ENCODE measurements at regions not wholly inside any gene's neighbourhood (a gene's known extent, or its start where the extent isn't known, plus 50 kb on each side); places are given as distances from the start of the nearest gene placed in this dataset.

- TF ChIP-seq FOSL1 (CRISPR knock-in tag; IDR thresholded peaks at IDR 0.05; ENCODE audit: borderline replicate concordance) (no peak), CTCF (CRISPR knock-in tag; IDR thresholded peaks at IDR 0.05) (no peak), ZC3H13 (CRISPR knock-in tag; IDR thresholded peaks at IDR 0.05) (no peak), ATF1 (CRISPR knock-in tag; IDR thresholded peaks at IDR 0.05) (no peak), MBNL3 (CRISPR knock-in tag; conservative IDR thresholded peaks at IDR 0.05) (no peak), DBP (CRISPR knock-in tag; IDR thresholded peaks at IDR 0.05; ENCODE audit: not compliant biosample characterization) (no peak), GABPB1 (CRISPR knock-in tag; IDR thresholded peaks at IDR 0.05) (no peak), KDM5B (CRISPR knock-in tag; IDR thresholded peaks at IDR 0.05; ENCODE audit: borderline replicate concordance) (no peak)
- TF ChIP-seq, protein P1, sequence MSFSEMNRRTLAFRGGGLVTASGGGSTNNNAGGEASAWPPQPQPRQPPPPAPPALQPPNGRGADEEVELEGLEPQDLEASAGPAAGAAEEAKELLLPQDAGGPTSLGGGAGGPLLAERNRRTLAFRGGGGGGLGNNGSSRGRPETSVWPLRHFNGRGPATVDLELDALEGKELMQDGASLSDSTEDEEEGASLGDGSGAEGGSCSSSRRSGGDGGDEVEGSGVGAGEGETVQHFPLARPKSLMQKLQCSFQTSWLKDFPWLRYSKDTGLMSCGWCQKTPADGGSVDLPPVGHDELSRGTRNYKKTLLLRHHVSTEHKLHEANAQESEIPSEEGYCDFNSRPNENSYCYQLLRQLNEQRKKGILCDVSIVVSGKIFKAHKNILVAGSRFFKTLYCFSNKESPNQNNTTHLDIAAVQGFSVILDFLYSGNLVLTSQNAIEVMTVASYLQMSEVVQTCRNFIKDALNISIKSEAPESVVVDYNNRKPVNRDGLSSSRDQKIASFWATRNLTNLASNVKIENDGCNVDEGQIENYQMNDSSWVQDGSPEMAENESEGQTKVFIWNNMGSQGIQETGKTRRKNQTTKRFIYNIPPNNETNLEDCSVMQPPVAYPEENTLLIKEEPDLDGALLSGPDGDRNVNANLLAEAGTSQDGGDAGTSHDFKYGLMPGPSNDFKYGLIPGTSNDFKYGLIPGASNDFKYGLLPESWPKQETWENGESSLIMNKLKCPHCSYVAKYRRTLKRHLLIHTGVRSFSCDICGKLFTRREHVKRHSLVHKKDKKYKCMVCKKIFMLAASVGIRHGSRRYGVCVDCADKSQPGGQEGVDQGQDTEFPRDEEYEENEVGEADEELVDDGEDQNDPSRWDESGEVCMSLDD (CRISPR knock-in tag; IDR thresholded peaks at IDR 0.05; ENCODE audit: borderline replicate concordance), result no peak
- TF ChIP-seq, protein P2, sequence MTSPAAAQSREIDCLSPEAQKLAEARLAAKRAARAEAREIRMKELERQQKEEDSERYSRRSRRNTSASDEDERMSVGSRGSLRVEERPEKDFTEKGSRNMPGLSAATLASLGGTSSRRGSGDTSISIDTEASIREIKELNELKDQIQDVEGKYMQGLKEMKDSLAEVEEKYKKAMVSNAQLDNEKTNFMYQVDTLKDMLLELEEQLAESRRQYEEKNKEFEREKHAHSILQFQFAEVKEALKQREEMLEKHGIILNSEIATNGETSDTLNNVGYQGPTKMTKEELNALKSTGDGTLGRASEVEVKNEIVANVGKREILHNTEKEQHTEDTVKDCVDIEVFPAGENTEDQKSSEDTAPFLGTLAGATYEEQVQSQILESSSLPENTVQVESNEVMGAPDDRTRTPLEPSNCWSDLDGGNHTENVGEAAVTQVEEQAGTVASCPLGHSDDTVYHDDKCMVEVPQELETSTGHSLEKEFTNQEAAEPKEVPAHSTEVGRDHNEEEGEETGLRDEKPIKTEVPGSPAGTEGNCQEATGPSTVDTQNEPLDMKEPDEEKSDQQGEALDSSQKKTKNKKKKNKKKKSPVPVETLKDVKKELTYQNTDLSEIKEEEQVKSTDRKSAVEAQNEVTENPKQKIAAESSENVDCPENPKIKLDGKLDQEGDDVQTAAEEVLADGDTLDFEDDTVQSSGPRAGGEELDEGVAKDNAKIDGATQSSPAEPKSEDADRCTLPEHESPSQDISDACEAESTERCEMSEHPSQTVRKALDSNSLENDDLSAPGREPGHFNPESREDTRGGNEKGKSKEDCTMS (CRISPR knock-in tag; conservative IDR thresholded peaks at IDR 0.05), result no peak
Measured at GRCh38 chr5:115388240-115388639, 91.8 kb upstream of the CCDC112 start.
